ENCODE measurements at regions not wholly inside any gene's neighbourhood (a gene's known extent, or its start where the extent isn't known, plus 50 kb on each side); places are given as distances from the start of the nearest gene placed in this dataset.

GRCh38 chr3:193086681-193087080, 154.3 kb upstream of the PLAAT1 start:
- ChIA-PET POLR2A (no interaction called here), CTCF (no interaction called here)
- Histone ChIP-seq H3K27me3 (ENCODE audit: control insufficient read depth in 2 of 2, insufficient read depth in 2 of 2, low read length in 2 of 2) (no peaks in the 10 kb centered on the region), H3K27ac (ENCODE audit: insufficient read depth, low read depth, low read length) (no peak overlapping the region), H3K4me1 (ENCODE audit: control insufficient read depth, extremely low read depth, insufficient read depth, low read length) (no peaks in the 10 kb centered on the region), H3K36me3 (ENCODE audit: control insufficient read depth in 2 of 2, extremely low read depth in 1 of 2, insufficient read depth in 2 of 2, low read length in 2 of 2) (no peaks in the 10 kb centered on the region), H3K4me3 (replicated peaks in 1 of 3; ENCODE audit: insufficient read depth in 1 of 3, low read depth in 1 of 3, low read length in 3 of 3) (no peak overlapping the region), H3K79me2 (ENCODE audit: control insufficient read depth, insufficient read depth, low read length) (no peaks in the 10 kb centered on the region), H3K9me1 (replicated peaks; ENCODE audit: control insufficient read depth, extremely low read depth, insufficient read depth, low read length) (no peaks in the 10 kb centered on the region), H3K9me3 (replicated peaks; ENCODE audit: control insufficient read depth, insufficient read depth, low read length) (no peaks in the 10 kb centered on the region), H4K20me1 (replicated peaks; ENCODE audit: control insufficient read depth, extremely low read depth, insufficient read depth, low read length) (no peaks in the 10 kb centered on the region), H3K9ac (replicated peaks; ENCODE audit: extremely low read depth, insufficient read depth, low read length) (no peak overlapping the region), H3K4me2 (ENCODE audit: insufficient read depth, low read length) (no peak overlapping the region), H2AFZ (ENCODE audit: low read depth, low read length) (no peak overlapping the region)
- intact Hi-C loops (cut with micrococcal nuclease): no loop called here
- BruUV-seq (replicated peaks): no TSS peak
- no peak for TF ChIP-seq EZH2 (IDR thresholded peaks at IDR 0.05; ENCODE audit: borderline replicate concordance, low read depth, low read length, severe bottlenecking)
- TF ChIP-seq MAX (IDR thresholded peaks at IDR 0.05; ENCODE audit: insufficient read depth, insufficient read length): no peak
- TF ChIP-seq CTCF (IDR thresholded peaks at IDR 0.05; ENCODE audit: extremely low read depth in 1 of 2, insufficient read depth in 1 of 2, low read depth in 1 of 2, low read length in 2 of 2): no peak
- DNase-seq (ENCODE audit: low read depth, low spot score) (no peak), FAIRE-seq (no peak)
- dilution Hi-C loops (cut with MboI; ENCODE audit: extremely low pct_ligation_motif_present, low sequenced_read_pairs): no loop called here

- TF ChIP-seq JUN (IDR thresholded peaks at IDR 0.05; ENCODE audit: borderline replicate concordance, insufficient read depth, insufficient read length, low read depth): no peak
- TF ChIP-seq POLR2A (IDR thresholded peaks at IDR 0.05; ENCODE audit: low read depth, low read length): no peak
- no peak for TF ChIP-seq GATA2 (IDR thresholded peaks at IDR 0.05; ENCODE audit: insufficient read depth, insufficient read length, low read depth, low read length)
- TF ChIP-seq CTCF (IDR thresholded peaks at IDR 0.05; ENCODE audit: extremely low read depth in 1 of 2, insufficient read depth in 1 of 2, low read depth in 1 of 2, low read length in 2 of 2): no peak
- no peak for TF ChIP-seq POLR2AphosphoS5 (IDR thresholded peaks at IDR 0.05; ENCODE audit: insufficient read depth, low read depth, low read length)
- TF ChIP-seq MAX (IDR thresholded peaks at IDR 0.05; ENCODE audit: insufficient read depth, insufficient read length): no peak
- TF ChIP-seq FOS (IDR thresholded peaks at IDR 0.05; ENCODE audit: borderline replicate concordance, insufficient read depth, low read length): no peak
- TF ChIP-seq MYC (IDR thresholded peaks at IDR 0.05; ENCODE audit: low read depth, low read length): no peak
- TF ChIP-seq EZH2 (IDR thresholded peaks at IDR 0.05; ENCODE audit: borderline replicate concordance, low read depth, low read length, severe bottlenecking): no peak
- no TSS peak for BruUV-seq (replicated peaks)
These were observed 153.7 kb upstream of the PLAAT1 start for GRCh38 chr3:193087336-193087735.

More at GRCh38 chr3:193087336-193087735, 153.7 kb upstream of the PLAAT1 start:
- Histone ChIP-seq H3K9ac (replicated peaks; ENCODE audit: extremely low read depth, insufficient read depth, low read length) (no peak overlapping the region), H3K4me2 (ENCODE audit: insufficient read depth, low read length) (no peak overlapping the region), H2AFZ (ENCODE audit: low read depth, low read length) (no peak overlapping the region), H3K4me3 (replicated peaks in 1 of 3; ENCODE audit: insufficient read depth in 1 of 3, low read depth in 1 of 3, low read length in 3 of 3) (no peak overlapping the region), H3K27me3 (ENCODE audit: control insufficient read depth in 2 of 2, insufficient read depth in 2 of 2, low read length in 2 of 2) (no peaks in the 10 kb centered on the region), H3K9me1 (replicated peaks; ENCODE audit: control insufficient read depth, extremely low read depth, insufficient read depth, low read length) (no peaks in the 10 kb centered on the region), H3K36me3 (ENCODE audit: control insufficient read depth in 2 of 2, extremely low read depth in 1 of 2, insufficient read depth in 2 of 2, low read length in 2 of 2) (no peaks in the 10 kb centered on the region), H3K79me2 (ENCODE audit: control insufficient read depth, insufficient read depth, low read length) (no peaks in the 10 kb centered on the region), H3K27ac (ENCODE audit: insufficient read depth, low read depth, low read length) (no peak overlapping the region), H3K4me1 (ENCODE audit: control insufficient read depth, extremely low read depth, insufficient read depth, low read length) (no peaks in the 10 kb centered on the region), H4K20me1 (replicated peaks; ENCODE audit: control insufficient read depth, extremely low read depth, insufficient read depth, low read length) (no peaks in the 10 kb centered on the region), H3K9me3 (replicated peaks; ENCODE audit: control insufficient read depth, insufficient read depth, low read length) (no peaks in the 10 kb centered on the region)
- CTCF ChIA-PET: no interaction called here
- dilution Hi-C loops (cut with MboI; ENCODE audit: extremely low pct_ligation_motif_present, low sequenced_read_pairs) (no loop called here), intact Hi-C loops (cut with micrococcal nuclease) (no loop called here)
- no peak for DNase-seq (ENCODE audit: low read depth, low spot score)
- POLR2A ChIA-PET: no interaction called here
- FAIRE-seq: no peak
